GM19324 (cell line): ENCODE measurements at regions not wholly inside any gene's neighbourhood (a gene's known extent, or its start where the extent isn't known, plus 50 kb on each side); places are given as distances from the start of the nearest gene placed in this dataset.

ENCODE experiments used
- ATAC-seq: cut with Tn5 transposase; IDR thresholded peaks from one replicate; pipeline ENCODE4 v1.9.1; 2021; ENCODE audit warnings: mild to moderate bottlenecking, moderate library complexity; ENCODE audit not compliant: unreplicated experiment, low FRiP score

DNA sequence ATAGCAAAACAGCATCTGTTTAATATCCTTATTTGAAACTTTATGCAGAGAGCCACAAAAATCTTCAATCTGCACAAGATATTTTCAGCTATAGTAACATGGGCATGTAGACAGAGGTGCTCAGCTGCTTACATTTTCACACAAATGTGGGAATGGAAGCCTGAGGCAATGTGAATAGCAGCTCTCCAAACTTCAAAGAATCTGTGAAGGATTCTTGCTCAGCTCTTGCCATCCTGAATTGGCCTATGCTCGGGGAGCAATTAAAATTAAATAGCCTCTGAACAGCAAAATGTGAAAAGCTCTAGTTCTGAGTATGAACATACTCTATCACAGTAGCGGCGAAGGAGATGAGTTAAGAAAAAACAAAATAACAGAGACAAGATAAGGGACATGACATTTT is 1523.8 kb downstream of the PCDH7 start:
- ATAC-seq = no peak

DNA sequence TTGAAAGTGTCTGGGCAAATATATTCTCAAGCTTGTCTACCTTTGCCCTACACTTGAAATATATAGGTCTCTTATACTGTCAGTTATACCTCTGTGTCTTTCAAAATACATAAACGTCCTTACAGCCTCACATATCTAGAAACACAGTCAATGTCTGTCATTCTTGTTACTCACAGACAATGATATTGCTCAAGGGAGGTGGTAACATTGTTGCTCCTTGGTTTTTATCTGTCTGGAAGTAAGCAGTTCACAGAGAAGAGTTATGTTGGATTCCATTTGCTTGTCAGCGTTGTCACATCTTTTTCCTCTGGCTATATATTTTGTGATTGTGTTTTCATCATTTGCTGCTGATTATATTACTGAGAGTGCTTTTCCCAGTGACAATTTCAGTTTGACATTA is 1528.9 kb downstream of the PCDH7 start:
- ATAC-seq = no peak

DNA sequence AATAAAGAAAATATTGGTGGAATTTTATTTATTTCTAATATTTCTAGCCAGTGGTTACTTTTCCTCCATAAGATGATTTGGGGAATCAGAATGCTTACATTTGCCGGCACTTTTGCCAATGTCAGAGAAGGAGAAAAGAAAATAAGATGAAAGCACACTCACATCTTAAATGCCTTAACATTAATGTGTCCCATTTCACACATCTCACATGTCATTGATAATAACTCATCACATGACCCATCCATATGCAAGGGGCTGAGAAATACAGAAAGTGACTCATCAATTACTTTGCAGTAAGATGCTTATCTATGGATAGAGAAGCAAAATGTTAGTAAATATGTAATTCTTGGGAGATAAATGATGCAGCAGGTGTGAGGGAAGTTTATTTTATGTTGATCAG is 1531.0 kb downstream of the PCDH7 start:
- ATAC-seq = no peak

DNA sequence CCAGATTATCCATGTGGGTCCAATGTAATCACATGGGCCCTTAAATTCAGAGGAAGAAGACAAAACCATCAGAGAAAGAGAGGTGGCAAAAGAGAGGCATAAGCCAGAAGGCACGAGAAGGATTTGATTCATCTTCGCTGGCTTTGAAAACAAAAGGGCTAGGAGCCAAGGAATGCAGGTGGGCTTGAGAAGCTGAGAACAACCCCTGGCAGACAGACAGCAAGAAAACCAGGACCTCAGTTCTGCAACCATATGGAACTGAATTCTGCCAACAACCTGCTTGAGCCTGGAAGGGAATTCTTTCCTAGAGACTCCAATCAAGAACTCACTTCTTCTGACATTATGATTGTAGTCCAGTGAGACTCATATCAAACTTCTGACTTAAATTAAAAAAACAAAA is 1531.8 kb downstream of the PCDH7 start:
- ATAC-seq = no peak

DNA sequence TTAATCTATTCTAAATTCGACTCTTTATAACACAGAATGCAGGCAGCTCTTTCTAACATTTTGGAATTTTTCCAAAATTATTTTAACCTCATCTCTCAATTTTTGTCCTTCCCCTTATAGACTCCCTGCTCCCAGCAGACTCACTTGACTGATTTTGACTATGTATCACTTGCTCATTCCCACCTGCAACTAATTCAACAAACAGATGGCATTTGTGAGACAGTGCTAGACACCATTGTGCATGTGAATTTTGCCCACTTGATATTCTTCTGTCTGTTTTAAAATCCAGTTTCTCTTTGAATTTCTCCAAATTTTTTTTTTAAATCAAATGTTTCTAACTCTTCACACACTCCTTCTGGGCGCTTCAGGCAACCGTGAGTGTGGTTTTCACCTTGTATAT is 1534.0 kb downstream of the PCDH7 start:
- ATAC-seq = no peak

DNA sequence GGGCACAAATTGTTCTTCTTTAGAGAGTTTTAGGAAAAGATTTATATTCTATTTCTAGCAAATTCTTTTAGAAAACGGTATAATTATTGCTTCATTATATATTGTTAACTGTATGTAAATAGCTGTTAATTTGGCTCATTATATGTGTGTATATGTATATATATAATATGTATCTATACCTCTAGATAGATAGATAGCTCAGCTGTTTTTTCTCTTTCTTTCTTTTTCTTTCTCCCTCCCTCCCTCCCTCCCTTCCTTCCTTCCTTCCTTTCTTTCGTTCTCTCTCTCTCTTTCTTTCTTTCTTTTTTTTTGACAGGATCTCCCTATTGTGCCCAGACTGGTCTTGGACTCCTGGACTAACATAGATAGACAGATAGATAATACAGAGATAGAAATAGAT is 1538.8 kb downstream of the PCDH7 start:
- ATAC-seq = no peak

DNA sequence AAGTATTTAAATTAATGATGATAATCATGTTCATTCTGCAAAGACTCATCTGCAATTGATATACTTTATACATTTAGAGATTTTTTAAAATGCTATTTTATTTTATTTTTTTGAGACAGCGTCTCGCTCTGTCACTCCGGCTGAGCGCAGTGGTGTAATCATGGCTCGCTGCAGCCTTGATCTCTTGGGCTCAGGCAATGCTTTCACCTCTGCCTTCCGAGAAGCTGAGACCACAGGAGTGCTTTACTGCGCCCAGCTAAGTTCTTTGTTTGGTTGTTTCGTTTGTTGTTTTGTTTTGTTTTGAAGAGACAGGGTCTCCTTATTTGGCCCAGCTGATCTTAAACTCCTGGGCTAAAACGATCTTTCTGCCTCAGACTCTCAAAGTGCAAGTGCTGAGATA is 1541.0 kb downstream of the PCDH7 start:
- ATAC-seq = no peak

DNA sequence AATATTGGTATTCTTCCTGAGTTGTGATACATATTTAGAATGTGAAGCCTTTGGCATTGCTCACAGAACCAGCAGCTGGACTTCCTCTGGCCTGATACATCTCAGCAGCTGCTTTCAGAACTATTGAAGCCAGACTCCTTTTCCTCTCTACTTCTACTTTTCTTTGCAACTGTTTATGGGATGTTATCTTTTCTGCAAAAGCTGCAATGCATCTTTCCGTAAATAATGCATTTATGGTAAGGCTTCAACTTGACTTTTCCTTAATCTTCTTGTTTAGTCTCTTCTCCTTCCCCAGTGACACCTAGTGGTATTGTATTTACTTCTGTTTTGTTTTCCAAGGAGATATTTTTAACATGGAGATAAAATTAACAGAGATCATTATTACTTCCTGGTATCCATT is 1548.7 kb downstream of the PCDH7 start:
- no peak for ATAC-seq

DNA sequence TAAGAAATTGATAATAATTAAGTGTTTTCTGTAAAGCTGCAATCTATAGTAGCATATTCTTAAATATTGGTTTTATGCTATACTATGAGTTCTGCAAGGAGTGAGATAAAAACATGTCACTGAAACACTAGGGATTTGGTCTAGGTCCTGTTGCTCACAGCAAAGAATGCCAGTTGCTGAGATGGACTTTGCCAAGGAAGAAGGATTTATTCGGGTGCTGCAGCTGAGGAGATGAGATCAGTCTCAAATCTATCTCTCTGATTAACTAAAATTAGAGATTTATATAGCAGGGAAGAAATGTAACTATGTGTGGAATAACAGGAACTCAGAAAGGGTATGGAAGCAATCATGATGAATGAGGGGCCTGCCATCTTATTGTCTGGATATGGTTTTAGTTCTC is 1569.9 kb downstream of the PCDH7 start:
- no peak for ATAC-seq

DNA sequence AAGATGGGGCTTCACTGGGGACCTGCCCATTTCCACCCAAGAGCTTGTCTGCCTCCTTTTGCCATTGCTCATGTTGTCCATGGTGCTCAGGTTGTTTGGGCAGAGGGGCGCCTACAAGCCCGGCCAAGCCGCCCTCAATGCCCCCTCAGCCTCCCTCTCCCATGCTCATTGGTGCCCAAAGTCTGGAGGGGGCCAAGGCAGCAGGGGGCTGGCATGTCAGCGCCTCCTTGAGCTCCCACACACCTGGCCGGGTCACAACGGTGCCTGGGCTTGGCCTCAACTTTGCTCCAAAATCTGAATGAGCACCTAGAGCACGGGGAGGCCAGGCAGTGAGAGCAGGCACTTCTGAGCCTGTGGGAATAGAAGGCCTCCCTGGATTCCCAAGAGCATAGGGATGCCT is 1598.8 kb downstream of the PCDH7 start:
- no peak for ATAC-seq

DNA sequence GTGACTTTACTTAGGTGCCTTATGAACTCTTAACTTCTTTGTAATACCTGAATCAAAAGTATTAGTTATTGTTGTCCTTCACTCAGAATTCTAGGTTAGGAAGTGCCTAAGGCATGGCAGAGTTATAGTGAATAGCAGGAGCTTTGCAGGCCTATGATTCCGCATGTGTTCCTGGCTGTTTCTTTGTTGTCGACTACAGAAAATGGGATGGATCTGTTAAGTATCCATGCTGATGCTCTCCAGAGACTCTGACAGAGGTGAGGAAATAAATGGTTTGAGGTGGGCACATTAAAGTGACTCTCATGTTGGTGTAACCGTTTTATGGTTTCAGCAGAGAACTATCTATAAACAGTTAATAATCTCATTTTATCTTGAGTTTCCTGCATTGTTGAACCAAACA is 1601.3 kb downstream of the PCDH7 start:
- ATAC-seq = no peak

DNA sequence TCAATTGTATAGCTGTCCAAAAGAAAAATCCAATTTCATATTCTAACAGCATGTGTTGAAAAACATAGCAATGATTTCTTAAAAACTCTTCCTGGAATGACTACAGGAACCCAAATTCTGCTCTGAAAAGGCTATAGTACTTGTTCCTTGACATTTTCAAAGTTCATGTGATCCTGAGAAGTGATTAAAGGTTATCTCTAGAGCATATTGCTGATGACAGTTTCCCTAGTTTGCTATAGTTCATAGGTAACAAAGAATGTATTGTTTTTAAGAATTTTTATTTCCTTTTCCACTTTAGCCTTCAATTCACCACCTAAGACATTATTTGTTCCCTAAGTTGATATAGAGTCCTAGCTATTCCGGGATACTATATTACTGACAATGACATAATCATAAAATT is 1614.6 kb downstream of the PCDH7 start:
- no peak for ATAC-seq

DNA sequence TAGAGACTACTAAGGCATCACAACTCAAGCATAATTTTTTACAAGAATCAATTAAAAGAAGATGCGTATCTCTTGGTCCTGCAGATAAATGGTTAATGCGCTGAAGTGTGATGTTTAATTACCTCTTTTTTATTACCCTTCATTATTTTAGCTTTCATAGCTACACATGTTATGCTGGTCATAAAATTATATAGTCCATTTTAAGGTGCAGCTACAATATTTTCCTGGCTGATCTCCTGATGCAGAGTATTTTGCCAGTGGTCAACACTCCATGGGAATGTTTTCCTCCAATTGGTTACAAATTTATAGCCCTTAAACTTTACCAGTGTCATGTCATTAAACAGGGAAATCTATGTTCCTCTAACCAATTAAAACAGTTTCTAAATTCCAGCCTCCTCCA is 1617.2 kb downstream of the PCDH7 start:
- no peak for ATAC-seq

DNA sequence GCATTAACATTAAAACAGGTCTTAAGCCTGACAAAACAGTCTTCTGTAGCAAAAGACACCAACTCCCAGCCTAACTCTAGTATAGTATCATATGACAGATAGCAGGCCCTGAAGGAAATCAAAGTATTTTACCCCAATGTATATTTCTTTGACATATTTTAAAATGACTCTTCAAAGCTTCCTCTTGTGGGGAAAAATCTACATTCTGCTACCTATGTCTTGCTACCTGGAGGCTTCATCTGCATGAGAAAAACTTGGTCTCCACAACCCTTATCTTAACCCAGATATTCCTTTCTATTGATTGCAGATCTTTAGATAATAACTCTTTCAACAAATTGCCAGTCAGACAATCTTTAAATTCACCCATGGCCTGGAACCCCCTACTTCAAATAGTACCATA is 1620.4 kb downstream of the PCDH7 start:
- ATAC-seq = no peak

DNA sequence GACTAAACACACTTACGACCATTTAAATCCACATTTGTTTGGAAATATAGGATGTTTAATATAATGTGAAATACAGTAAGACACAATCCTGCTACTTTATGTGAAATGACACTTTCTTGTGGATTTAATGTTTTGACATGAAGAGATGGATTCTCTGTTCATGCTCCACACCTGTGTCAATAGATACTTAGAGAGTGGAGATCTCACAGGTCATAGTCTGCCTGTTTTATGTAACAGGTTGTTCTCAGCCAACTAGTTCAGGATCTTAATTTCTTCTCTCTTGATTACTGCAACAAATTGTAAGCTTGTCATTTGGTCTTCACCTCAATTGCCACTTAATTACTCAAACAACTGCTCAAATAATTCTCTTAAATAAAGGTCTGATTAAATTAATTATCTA is 1621.2 kb downstream of the PCDH7 start:
- ATAC-seq = no peak

DNA sequence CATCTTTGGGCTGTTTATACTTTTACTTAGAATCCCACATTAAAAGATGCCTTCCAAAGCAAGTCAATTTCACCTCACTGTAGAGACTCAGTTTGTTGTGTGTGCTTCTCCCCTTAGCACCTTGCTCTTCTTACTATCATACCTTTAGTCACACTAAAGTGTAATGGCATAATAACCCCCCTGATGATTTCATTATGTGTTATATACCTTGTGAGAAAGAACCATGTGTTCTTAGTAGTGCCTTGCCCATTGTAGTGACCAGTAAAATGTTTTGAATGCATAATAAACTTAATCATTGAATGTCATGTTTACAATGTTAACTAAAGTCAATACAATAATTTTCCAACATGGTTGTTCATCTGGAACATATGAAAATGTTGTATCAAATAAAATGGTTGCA is 1621.9 kb downstream of the PCDH7 start:
- no peak for ATAC-seq

DNA sequence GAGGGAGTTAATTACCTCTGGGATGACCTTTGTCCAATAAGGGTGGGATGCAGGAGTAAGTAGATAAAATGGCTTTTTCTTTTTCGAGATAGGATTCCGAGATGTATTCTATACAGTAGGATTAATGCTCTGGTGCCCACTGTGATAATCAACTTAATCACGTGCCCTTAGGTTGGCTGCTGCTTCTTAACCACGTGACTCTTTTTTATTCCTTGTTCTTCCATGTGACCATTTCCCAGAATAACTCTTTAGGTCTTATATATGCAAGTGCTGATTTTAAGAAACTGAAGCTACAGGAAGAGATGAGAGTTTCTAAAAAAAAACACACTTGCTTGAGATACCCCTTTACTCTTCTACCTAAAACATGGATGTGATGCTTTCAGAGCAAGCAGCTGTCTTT is 1628.9 kb downstream of the PCDH7 start:
- ATAC-seq = no peak

DNA sequence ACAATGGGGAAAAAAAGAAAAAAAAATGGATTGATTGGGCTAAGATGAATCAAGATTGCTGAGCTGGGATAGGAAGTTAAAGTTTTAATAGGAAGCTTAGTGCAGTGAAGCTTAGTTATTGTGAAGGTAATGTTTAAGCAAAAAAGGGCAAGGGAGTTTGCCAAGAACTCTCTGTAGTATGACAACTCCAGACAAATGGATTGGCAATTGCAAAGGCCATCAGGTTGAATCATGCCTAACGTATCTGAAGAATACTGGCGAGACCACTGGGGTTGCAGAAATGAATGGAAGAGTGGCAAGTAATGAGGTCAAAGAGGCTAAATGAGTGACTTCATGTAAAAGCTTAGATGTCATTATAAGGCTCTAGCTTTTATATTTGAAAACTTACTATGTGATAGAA is 1654.0 kb downstream of the PCDH7 start:
- ATAC-seq = no peak

DNA sequence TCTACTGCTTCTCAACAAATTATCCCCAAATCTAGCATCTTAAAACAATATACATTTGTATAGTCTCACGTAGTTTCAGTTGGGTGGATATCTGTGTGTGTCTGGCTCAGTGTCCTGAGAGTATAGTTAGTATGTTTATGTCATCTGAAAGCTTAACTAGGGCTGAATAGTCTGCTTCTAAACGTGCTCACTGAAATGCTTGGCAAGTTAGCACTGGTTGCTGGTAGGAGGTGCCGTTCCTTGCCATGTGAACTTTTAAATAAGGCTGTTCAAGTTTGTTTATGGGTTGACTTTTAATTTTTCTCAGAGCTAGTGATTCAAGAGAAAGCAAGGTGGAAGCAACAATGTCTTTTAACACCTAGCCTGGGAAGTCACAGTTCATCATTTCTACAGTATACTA is 1673.6 kb downstream of the PCDH7 start:
- no peak for ATAC-seq

DNA sequence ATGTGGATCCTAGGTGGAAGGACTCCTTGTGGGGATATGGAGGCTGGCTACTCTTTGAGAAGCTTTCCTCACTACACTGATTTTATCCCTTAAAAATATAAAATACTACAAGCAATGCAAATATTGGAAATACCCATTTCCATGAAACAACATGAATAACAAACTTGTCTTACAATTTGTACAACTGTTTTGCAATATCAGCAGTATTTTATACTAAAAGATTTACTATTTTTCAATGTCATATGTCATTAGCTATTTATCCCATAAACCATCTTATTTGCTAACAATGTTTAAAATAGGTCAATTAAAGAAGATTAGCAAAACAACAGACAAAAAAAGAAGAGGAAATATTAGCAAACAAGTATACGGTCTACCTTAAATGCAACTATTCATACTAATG is 1674.1 kb downstream of the PCDH7 start:
- ATAC-seq = no peak

DNA sequence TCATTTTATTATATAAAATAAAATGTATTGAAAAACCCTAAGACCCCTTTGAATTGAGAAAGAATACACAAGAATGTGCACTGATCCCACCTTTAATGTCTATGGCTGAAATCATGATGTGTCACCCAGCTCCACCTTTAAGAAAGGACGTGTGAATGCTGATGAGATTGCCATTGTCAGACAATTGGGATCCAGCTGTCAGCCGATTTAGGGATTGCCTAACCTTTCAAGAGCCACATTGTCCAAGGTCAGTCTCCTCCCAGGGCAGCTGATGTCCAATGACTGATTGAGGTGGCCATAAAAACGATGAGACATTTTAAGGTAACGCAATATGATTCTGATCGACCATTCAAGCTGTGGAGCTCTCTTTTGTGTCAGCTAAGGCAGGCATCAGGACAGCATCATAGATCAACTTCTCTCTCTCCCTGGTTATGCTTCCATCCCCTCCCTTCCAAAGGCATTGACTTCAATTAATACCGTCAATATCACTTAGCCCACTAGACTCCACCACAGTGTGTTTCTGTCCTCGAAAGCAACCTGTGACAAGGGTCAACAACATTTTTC is 1676.4 kb downstream of the PCDH7 start:
- no peak for ATAC-seq

DNA sequence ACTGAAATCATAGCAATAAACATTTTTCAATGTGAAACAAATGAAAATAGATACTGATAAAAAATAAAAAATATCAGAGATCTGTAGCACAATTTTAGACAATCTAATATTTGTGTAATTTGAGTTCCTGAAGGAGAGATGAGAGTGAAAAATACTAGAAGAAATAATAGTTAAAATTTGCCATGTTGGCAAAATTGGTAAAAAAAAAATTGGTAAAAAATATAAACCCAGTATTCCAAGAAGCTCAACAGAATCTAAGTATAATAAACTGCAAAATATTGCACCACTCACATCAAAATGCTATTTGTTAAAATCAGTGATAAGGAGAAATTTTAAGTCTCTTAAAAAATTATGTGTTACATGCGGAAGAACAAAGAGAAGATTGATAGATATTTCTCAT is 1680.7 kb downstream of the PCDH7 start:
- no peak for ATAC-seq

DNA sequence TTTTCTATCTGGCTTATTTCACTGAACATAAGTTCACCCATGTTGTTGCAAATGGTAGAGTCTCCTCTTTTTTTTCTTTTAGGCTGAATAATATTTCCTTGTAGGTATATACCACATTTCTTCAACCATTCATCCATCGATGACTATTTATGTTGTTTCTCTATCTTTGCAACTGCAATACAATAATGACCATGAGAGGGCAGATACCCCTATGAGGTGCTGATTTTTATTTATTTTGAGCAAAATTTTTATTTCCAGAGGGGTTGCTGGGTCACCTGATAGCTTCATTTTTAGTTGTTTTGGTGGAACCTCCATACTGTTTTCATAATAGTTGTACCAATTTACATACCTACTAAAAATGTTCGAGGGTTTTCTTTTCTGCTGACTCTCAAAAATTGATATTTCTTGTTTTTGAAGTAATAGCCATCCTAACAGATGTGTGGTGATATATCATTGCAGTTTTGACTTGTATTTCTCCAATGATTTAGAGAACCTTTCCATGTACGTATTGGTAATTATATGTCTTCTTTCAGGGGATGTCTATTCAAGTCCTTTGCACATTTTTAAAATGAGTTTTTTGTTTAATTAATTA is 1697.0 kb downstream of the PCDH7 start:
- ATAC-seq = no peak
